ENCODE measurements at regions not wholly inside any gene's neighbourhood (a gene's known extent, or its start where the extent isn't known, plus 50 kb on each side); places are given as distances from the start of the nearest gene placed in this dataset.

GRCh38 chr5:119943148-119943547 lies 313.8 kb downstream of the FAM170A start:
- TF ChIP-seq, protein P1, sequence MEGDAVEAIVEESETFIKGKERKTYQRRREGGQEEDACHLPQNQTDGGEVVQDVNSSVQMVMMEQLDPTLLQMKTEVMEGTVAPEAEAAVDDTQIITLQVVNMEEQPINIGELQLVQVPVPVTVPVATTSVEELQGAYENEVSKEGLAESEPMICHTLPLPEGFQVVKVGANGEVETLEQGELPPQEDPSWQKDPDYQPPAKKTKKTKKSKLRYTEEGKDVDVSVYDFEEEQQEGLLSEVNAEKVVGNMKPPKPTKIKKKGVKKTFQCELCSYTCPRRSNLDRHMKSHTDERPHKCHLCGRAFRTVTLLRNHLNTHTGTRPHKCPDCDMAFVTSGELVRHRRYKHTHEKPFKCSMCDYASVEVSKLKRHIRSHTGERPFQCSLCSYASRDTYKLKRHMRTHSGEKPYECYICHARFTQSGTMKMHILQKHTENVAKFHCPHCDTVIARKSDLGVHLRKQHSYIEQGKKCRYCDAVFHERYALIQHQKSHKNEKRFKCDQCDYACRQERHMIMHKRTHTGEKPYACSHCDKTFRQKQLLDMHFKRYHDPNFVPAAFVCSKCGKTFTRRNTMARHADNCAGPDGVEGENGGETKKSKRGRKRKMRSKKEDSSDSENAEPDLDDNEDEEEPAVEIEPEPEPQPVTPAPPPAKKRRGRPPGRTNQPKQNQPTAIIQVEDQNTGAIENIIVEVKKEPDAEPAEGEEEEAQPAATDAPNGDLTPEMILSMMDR (conservative IDR thresholded peaks at IDR 0.05 in 1 of 2, IDR thresholded peaks at IDR 0.05 in 1 of 2; ENCODE audit: low read depth in 1 of 2, low read length in 2 of 2): peak in 1 of 2 donors; percentile 29
- TF ChIP-seq EZH2 (IDR thresholded peaks at IDR 0.05; ENCODE audit: low read length, missing control alignments): no peak
